K562 (cell line): ENCODE measurements at regions not wholly inside any gene's neighbourhood (a gene's known extent, or its start where the extent isn't known, plus 50 kb on each side); places are given as distances from the start of the nearest gene placed in this dataset.

ENCODE experiments used
- ATF1 ChIP-seq, 2 experiments: fragments of 450-650 bp in 1 of 2; IDR thresholded peaks; 2 replicates each; pipeline ENCODE4 v1.6.1; 2016; ENCODE audit warnings: missing compliant biosample characterization in 1 of 2, missing genetic modification characterization in 1 of 2
- ATF2 ChIP-seq: sonication (generic); formaldehyde crosslinking; IDR thresholded peaks from 2 replicates; pipeline ENCODE4 v1.8.1; 2022; ENCODE audit warnings: missing genetic modification reagents
- EGR1 ChIP-seq: fragments of 450-650 bp; conservative IDR thresholded peaks from 2 replicates; pipeline ENCODE4 v1.6.1; 2017; ENCODE audit warnings: mild to moderate bottlenecking
- MAX ChIP-seq: sonication (generic); formaldehyde crosslinking; IDR thresholded peaks from 2 replicates; pipeline ENCODE4 v1.9.0; 2022; ENCODE audit warnings: mild to moderate bottlenecking, missing genetic modification reagents
- ZNF408 ChIP-seq: fragments of 250-450 bp; sonication (Bioruptor Pico); IDR thresholded peaks from 2 replicates; pipeline ENCODE4 v1.4.0; 2020; ENCODE audit warnings: low read depth, mild to moderate bottlenecking, moderate library complexity

- no peak for TF ChIP-seq ATF1 (CRISPR knock-in tag; IDR thresholded peaks at IDR 0.05)
- no peak for TF ChIP-seq ATF1 (tag; IDR thresholded peaks at IDR 0.05)
- TF ChIP-seq ATF2: no peak
- TF ChIP-seq MAX (CRISPR knock-in tag): no peak
- no peak for TF ChIP-seq ZNF408
- TF ChIP-seq EGR1: no peak
Observed at GRCh38 chr18:30208546-30208945, 834.0 kb downstream of the DSC3 start.
